Suppressor macrophage (primary cell): ENCODE measurements at regions not wholly inside any gene's neighbourhood (a gene's known extent, or its start where the extent isn't known, plus 50 kb on each side); places are given as distances from the start of the nearest gene placed in this dataset.

Experiments
- DNase-seq, 4 experiments: peaks; one replicate each; pipeline ENCODE4 v3.0.0-alpha.2; 2020 to 2022

GRCh38 chrX:26050099-26050498 is 88.0 kb upstream of the MAGEB18 start:
- no peak for DNase-seq

- no peak for DNase-seq
Measured at GRCh38 chrX:26070882-26071281, 67.3 kb upstream of the MAGEB18 start.

- no peak for DNase-seq
Measured at GRCh38 chrX:26071618-26072017, 66.5 kb upstream of the MAGEB18 start.

- no peak for DNase-seq
Measured at GRCh38 chrX:26083093-26083492, 55.0 kb upstream of the MAGEB18 start.
